Gastrocnemius medialis (tissue), 4 donors: ENCODE measurements at regions not wholly inside any gene's neighbourhood (a gene's known extent, or its start where the extent isn't known, plus 50 kb on each side); places are given as distances from the start of the nearest gene placed in this dataset.

Experiments
- POLR2A ChIP-seq, 2 donors: fragments of 450-650 bp; IDR thresholded peaks; one replicate each; pipeline ENCODE4 v1.6.1; 2017; ENCODE audit warnings: antibody characterized with exemption in 2 of 2, mild to moderate bottlenecking in 2 of 2, moderate library complexity in 2 of 2
- TF ChIP-seq, protein P1 (sequence below), 5 experiments: fragments of 450-650 bp in 3 of 5; fragments of 200-600 bp in 2 of 5; sonication (generic) in 2 of 5; IDR thresholded peaks in 4 of 5; conservative IDR thresholded peaks in 1 of 5; 1 replicate in 4 of 5; 2 replicates in 1 of 5; pipeline ENCODE4 v1.5.1; 2016 to 2019; ENCODE audit warnings: antibody characterized with exemption in 5 of 5, mild to moderate bottlenecking in 3 of 5, moderate library complexity in 3 of 5

DNA sequence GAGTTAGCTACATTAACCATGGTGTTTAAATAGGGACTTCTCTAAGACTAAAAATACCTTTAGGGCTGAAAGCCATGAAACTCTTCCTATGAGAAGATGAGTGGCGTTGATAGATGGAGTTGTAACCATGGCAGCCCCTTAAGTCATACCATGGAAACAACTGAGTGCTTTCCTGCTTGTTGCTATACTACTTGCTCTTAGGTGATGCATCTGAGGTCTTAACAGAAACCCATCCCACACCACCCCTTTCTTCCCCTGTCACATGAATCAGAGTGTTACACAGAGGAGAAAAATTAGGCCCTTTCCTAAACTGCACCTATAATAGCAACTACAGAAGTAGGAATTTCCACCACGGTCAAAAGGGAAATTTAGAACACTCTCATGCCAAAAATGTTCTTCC, 64.3 kb upstream of the ZC3H12C start:
- TF ChIP-seq, protein P1, sequence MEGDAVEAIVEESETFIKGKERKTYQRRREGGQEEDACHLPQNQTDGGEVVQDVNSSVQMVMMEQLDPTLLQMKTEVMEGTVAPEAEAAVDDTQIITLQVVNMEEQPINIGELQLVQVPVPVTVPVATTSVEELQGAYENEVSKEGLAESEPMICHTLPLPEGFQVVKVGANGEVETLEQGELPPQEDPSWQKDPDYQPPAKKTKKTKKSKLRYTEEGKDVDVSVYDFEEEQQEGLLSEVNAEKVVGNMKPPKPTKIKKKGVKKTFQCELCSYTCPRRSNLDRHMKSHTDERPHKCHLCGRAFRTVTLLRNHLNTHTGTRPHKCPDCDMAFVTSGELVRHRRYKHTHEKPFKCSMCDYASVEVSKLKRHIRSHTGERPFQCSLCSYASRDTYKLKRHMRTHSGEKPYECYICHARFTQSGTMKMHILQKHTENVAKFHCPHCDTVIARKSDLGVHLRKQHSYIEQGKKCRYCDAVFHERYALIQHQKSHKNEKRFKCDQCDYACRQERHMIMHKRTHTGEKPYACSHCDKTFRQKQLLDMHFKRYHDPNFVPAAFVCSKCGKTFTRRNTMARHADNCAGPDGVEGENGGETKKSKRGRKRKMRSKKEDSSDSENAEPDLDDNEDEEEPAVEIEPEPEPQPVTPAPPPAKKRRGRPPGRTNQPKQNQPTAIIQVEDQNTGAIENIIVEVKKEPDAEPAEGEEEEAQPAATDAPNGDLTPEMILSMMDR (IDR thresholded peaks at IDR 0.05 in 4 of 5, conservative IDR thresholded peaks at IDR 0.05 in 1 of 5), result no peak
- TF ChIP-seq POLR2A (IDR thresholded peaks at IDR 0.05), result no peak
